Pancreas (tissue), 10 donors: ENCODE measurements at regions not wholly inside any gene's neighbourhood (a gene's known extent, or its start where the extent isn't known, plus 50 kb on each side); places are given as distances from the start of the nearest gene placed in this dataset.
"Not testable (repeated sequence)": the region's sequence is repeated elsewhere in the genome, so short reads cannot be mapped to it uniquely, and the experiment has no call there.

Experiments
- ATAC-seq, 4 donors: fragments of 200-7000 bp; cut with Tn5 transposase; one replicate each; pipeline versions ENCODE4 v1.8.0 to v1.9.1; 2020; ENCODE audit warnings: mild to moderate bottlenecking in 4 of 4, moderate library complexity in 4 of 4
- DNase-seq, 6 donors: peaks; one replicate each; pipeline ENCODE4 v3.0.0-alpha.2; 2020
- FAIRE-seq: peaks from 2 replicates; lab custom pipeline; 2012; peaks lifted over from hg19 to GRCh38; lab: Jason Lieb, UNC
- H3K27ac ChIP-seq, 4 donors: fragments of 200-600 bp; sonication (generic); 1 replicate in 3 of 4; 2 replicates in 1 of 4; pipeline versions ENCODE4 v1.5.0 to v1.8.0; 2020
- H3K27me3 ChIP-seq, 4 donors: fragments of 200-600 bp; one replicate each; pipeline ENCODE4 v1.8.0; 2021
- H3K36me3 ChIP-seq, 3 donors: fragments of 200-600 bp; sonication (generic) in 1 of 3; one replicate each; pipeline versions ENCODE4 v1.5.0 to v1.8.0; 2020 to 2021
- H3K4me1 ChIP-seq, 3 donors: fragments of 200-600 bp; one replicate each; pipeline ENCODE4 v1.8.0; 2021
- H3K4me3 ChIP-seq, 4 donors: fragments of 200-600 bp; sonication (generic) in 2 of 4; one replicate each; pipeline versions ENCODE4 v1.5.0 to v1.8.0; 2020 to 2021
- H3K9me3 ChIP-seq, 4 donors: fragments of 200-600 bp; one replicate each; pipeline ENCODE4 v1.8.0; 2021
- CTCF ChIP-seq, 4 donors: fragments of 200-600 bp; sonication (generic) in 3 of 4; IDR thresholded peaks; one replicate each; pipeline versions ENCODE4 v1.5.0 to v1.8.0; 2021; ENCODE audit warnings: antibody characterized with exemption in 4 of 4
- WGBS, 2 donors: extraction: QIAGEN DNeasy Blood & Tissue Kit; methylation state at CpG; one replicate each; pipeline ENCODE4 v1.1.7; 2013; 5-methylcytosine and 5-hydroxymethylcytosine counted together
- intact Hi-C, 3 donors: fragments of 100-400 bp; cut with DNase I; formaldehyde crosslinking; loops; one replicate each; pipeline versions ENCODE4 v1.11.1 to v1.14.2; 2022
- donor health status: healthy with polysubstance abuse.
- donor health status: DM: no; HTN: no; CAD: no; lungs with moderate emphysema.
- donor health status: DM: no; HTN: no; CAD: no.
- donor health status: control.
- donor health status: control.
- donor health status: Bipolar disorder and iron deficiency.
- donor health status: DM: yes; HTN: yes; CAD: no.
- donor health status: DM: no; HTN: no; CAD: no.
- donor health status: DM: no; HTN: no; CAD: no.
- donor health status: DM: yes; HTN: yes; CAD: no.

- ATAC-seq, result no peak
- FAIRE-seq, result no peak
- Histone ChIP-seq H3K4me1 (no peaks in the 10 kb centered on the region), H3K27ac (no peak overlapping the region), H3K4me3 (no peak overlapping the region), H3K9me3 (no peaks in the 10 kb centered on the region), H3K27me3 (no peaks in the 10 kb centered on the region), H3K36me3 (no peaks in the 10 kb centered on the region)
- WGBS, 2 donors, result 64 to 72% methylated on average over 4 of the region's 4 CpGs
- intact Hi-C loops, result loop anchor here in 2 of 3 donors (10.0 kb wide), 2 partner anchors 165 to 205 kb away; no protein-coding TSS in a partner anchor
- DNase-seq, result no peak
- no peak for TF ChIP-seq CTCF (IDR thresholded peaks at IDR 0.05)
Measured at GRCh38 chr14:95769976-95770375, 56.1 kb upstream of the TCL1A start.

GRCh38 chr14:95769431-95769830 is 55.5 kb upstream of the TCL1A start:
- H3K27ac ChIP-seq, DNase-seq, H3K4me1 ChIP-seq, ATAC-seq, H3K36me3 ChIP-seq, H3K9me3 ChIP-seq, H3K4me3 ChIP-seq, H3K27me3 ChIP-seq, intact Hi-C loops, FAIRE-seq: not testable (repeated sequence)
- whole genome bisulfite sequencing, 2 donors, result 69 to 75% methylated on average over 5 of the region's 5 CpGs

GRCh38 chr14:95765051-95765450 is 51.1 kb upstream of the TCL1A start:
- Histone ChIP-seq H3K27ac (no peak overlapping the region), H3K27me3 (no peaks in the 10 kb centered on the region), H3K4me3 (no peak overlapping the region), H3K4me1 (no peaks in the 10 kb centered on the region), H3K36me3 (no peaks in the 10 kb centered on the region), H3K9me3 (no peaks in the 10 kb centered on the region)
- TF ChIP-seq CTCF (IDR thresholded peaks at IDR 0.05), result no peak
- intact Hi-C loops, result no loop called here
- 52 to 55% methylated on average over 9 of the region's 9 CpGs for WGBS, 2 donors
- ATAC-seq (no peak), FAIRE-seq (no peak), DNase-seq (no peak)

- 84 to 90% methylated on average over 3 of the region's 3 CpGs for WGBS, 2 donors
- no peak for FAIRE-seq
Measured at GRCh38 chr14:95763875-95764274, 50.0 kb upstream of the TCL1A start.

More at GRCh38 chr14:95763875-95764274, 50.0 kb upstream of the TCL1A start:
- DNase-seq (no peak), ATAC-seq (peak in 1 of 4 donors; percentile 91)
- Histone ChIP-seq H3K36me3 (no peaks in the 10 kb centered on the region), H3K27ac (no peak overlapping the region), H3K4me3 (no peak overlapping the region), H3K9me3 (no peaks in the 10 kb centered on the region), H3K4me1 (no peaks in the 10 kb centered on the region), H3K27me3 (no peaks in the 10 kb centered on the region)
- no peak for TF ChIP-seq CTCF (IDR thresholded peaks at IDR 0.05)
- intact Hi-C loops, result no loop called here
